Peyer's patch (tissue), 4 donors: ENCODE measurements at regions not wholly inside any gene's neighbourhood (a gene's known extent, or its start where the extent isn't known, plus 50 kb on each side); places are given as distances from the start of the nearest gene placed in this dataset.

Experiments used
- POLR2A ChIP-seq, 2 donors: fragments of 450-650 bp; IDR thresholded peaks; one replicate each; pipeline ENCODE4 v1.5.1; 2017; ENCODE audit warnings: antibody characterized with exemption in 2 of 2, mild to moderate bottlenecking in 2 of 2, moderate library complexity in 2 of 2
- TF ChIP-seq, protein P1 (sequence below), 6 experiments: fragments of 450-650 bp in 4 of 6; fragments of 200-600 bp in 2 of 6; sonication (generic) in 1 of 6; IDR thresholded peaks; one replicate each; pipeline ENCODE4 v1.5.1; 2017 to 2019; ENCODE audit warnings: antibody characterized with exemption in 6 of 6, mild to moderate bottlenecking in 3 of 6, moderate library complexity in 1 of 6

DNA sequence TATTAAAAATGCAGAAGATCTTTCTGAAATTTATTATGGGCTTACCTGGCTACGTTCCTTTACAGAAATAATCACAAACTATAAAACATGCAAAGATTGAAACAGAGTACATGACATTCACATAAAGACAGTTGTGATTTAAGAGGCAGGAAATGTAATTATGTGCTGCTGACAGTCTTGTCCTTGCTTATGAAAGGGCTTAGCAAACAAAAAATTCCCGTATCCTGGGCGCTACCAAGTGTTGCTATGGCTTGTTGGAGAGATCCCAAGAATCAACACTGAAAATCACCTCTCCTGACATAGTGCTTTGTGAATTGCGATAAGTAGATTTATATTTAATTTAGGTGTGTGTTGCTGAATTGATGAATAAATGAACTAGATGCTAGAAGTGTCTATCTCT lies 352.5 kb upstream of the C9orf72 start:
- TF ChIP-seq, protein P1, sequence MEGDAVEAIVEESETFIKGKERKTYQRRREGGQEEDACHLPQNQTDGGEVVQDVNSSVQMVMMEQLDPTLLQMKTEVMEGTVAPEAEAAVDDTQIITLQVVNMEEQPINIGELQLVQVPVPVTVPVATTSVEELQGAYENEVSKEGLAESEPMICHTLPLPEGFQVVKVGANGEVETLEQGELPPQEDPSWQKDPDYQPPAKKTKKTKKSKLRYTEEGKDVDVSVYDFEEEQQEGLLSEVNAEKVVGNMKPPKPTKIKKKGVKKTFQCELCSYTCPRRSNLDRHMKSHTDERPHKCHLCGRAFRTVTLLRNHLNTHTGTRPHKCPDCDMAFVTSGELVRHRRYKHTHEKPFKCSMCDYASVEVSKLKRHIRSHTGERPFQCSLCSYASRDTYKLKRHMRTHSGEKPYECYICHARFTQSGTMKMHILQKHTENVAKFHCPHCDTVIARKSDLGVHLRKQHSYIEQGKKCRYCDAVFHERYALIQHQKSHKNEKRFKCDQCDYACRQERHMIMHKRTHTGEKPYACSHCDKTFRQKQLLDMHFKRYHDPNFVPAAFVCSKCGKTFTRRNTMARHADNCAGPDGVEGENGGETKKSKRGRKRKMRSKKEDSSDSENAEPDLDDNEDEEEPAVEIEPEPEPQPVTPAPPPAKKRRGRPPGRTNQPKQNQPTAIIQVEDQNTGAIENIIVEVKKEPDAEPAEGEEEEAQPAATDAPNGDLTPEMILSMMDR (IDR thresholded peaks at IDR 0.05) = no peak
- no peak for TF ChIP-seq POLR2A (IDR thresholded peaks at IDR 0.05)
